ENCODE measurements at regions not wholly inside any gene's neighbourhood (a gene's known extent, or its start where the extent isn't known, plus 50 kb on each side); places are given as distances from the start of the nearest gene placed in this dataset.

DNA sequence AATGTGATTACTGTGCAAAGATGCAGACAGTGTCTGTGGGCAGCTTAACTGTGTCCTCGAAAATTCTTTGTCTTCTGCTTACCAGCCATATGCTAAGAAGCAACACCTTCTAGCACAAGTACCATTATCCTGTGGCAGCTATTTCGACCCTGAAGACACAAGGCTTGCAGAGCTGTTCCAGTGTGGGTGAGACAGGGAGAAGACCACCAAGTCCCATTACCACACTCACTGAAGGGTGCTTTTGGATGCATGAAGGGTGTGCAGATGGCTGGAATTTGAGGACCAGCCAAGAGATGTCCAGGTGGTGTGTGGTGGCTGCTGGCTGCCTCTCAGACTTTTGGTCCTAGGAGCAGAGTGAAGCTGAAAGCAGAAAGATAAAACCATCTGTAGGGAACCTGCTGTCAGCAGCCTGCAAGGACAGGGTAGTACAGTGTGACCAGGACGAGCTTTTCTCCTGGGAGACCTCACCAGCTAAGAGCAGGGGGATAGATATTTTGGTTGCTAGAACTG lies 161.8 kb downstream of the ICE1 start:
- Histone ChIP-seq H3K27ac (ENCODE audit: low read length) (no peak overlapping the region), H3K36me3 (ENCODE audit: control insufficient read depth, insufficient read depth, low read length) (no peaks in the 10 kb centered on the region), H3K27me3 (ENCODE audit: control insufficient read depth, insufficient read depth, low read length) (no peaks in the 10 kb centered on the region), H3K9me3 (ENCODE audit: control insufficient read depth, low read depth, low read length) (no peaks in the 10 kb centered on the region), H3K4me1 (ENCODE audit: control insufficient read depth, insufficient read depth, low read length) (no peaks in the 10 kb centered on the region), H3K4me3 (ENCODE audit: low read length) (no peak overlapping the region)
- no CpG with 5 or more reads among the region's 3 CpGs for WGBS (ENCODE audit: insufficient coverage, low lambda C conversion rate)
- no peak for DNase-seq

DNA sequence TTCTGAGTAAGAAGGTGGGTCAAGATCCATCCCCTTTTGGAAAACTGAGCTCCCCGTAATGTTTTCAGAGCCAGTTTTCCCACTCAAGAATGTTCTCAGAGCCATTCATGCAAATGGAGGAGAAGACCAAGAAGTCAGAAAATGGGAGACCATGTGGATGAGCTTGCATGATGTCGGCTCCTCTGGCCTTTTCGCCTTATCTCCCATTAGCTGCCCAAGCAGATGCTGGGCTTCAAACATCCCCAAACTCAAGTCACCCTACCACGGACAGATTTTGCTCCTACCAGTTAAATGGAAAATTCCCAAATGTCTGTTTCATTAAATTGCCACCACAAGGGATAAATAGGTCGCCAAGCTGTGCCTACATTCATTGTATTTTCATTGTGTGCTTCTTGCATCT lies 161.4 kb downstream of the ICE1 start:
- WGBS (ENCODE audit: insufficient coverage, low lambda C conversion rate) = 94% methylated on average over 3 of the region's 5 CpGs
- H3K27me3 ChIP-seq (ENCODE audit: control insufficient read depth, insufficient read depth, low read length) = no peaks in the 10 kb centered on the region
- DNase-seq = no peak
- H3K4me1 ChIP-seq (ENCODE audit: control insufficient read depth, insufficient read depth, low read length) = no peaks in the 10 kb centered on the region
- H3K4me3 ChIP-seq (ENCODE audit: low read length) = no peak overlapping the region
- no peaks in the 10 kb centered on the region for H3K36me3 ChIP-seq (ENCODE audit: control insufficient read depth, insufficient read depth, low read length)
- H3K9me3 ChIP-seq (ENCODE audit: control insufficient read depth, low read depth, low read length) = no peaks in the 10 kb centered on the region
- H3K27ac ChIP-seq (ENCODE audit: low read length) = no peak overlapping the region

DNA sequence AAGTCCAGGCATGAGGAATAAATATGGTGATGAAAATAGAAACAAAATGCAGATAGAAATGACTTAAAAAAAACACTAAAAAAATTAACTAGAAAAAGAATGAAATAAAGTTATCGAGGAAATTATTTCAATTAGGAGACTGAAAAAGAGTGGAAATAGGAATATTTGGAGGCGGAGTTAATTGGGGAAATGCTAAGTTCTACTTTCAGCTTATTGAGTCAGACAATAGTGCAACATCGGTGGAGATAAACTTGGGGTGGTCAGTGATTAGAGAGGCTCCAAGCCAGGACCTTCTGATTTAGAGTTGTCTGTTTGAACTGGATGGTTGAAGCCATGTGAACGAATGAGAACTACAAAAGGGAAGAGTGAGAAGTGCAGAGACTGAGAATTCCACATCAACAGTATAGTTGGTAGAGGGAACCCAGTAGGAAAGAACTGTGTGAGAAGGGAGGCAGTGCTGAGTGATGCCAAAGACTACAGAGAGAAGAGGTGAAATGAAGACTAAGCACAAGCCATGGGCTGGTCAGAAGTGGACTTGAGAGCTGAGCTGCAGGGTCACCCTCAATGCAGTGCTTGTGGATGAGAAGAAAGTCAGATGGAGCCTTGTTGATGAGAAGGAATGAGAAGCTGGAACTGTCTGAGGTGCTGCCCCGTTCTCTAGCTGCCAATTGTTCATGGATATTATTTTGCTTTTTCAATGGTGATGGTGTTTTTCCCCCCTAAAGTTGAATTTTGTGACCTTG lies 160.7 kb downstream of the ICE1 start:
- no peak for DNase-seq

DNA sequence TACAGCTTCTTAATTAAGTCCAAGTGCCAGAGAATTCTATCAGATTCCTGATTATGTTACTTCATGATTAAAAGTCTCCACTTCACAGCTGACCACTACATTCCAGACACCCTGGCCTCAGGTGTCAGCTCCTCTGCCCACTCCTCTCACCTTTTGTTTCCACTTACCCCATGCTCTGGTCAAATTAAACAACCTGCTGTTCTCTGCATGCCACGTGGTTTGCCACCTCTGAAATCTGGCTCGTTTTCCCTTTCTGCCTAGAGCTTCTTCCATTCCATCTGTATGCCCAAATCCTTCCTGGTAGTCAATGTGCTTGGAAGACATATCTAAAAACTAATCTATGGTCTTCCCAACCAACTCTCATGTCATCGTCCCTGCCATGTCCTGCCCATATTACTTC lies 158.6 kb downstream of the ICE1 start:
- Histone ChIP-seq H3K27me3 (ENCODE audit: control insufficient read depth, insufficient read depth, low read length) (no peaks in the 10 kb centered on the region), H3K9me3 (ENCODE audit: control insufficient read depth, low read depth, low read length) (no peaks in the 10 kb centered on the region), H3K36me3 (ENCODE audit: control insufficient read depth, insufficient read depth, low read length) (no peaks in the 10 kb centered on the region), H3K27ac (ENCODE audit: low read length) (no peak overlapping the region), H3K4me1 (ENCODE audit: control insufficient read depth, insufficient read depth, low read length) (no peaks in the 10 kb centered on the region), H3K4me3 (ENCODE audit: low read length) (no peak overlapping the region)
- DNase-seq = no peak
- WGBS (ENCODE audit: insufficient coverage, low lambda C conversion rate) = 55% methylated on average over 2 of the region's 3 CpGs

More for the DNA sequence above, 160.7 kb downstream of the ICE1 start:
- H3K36me3 ChIP-seq (ENCODE audit: control insufficient read depth, insufficient read depth, low read length) = no peaks in the 10 kb centered on the region
- no peaks in the 10 kb centered on the region for H3K27me3 ChIP-seq (ENCODE audit: control insufficient read depth, insufficient read depth, low read length)
- 100% methylated on average over 2 of the region's 5 CpGs for WGBS (ENCODE audit: insufficient coverage, low lambda C conversion rate)
- no peak overlapping the region for H3K27ac ChIP-seq (ENCODE audit: low read length)
- H3K4me1 ChIP-seq (ENCODE audit: control insufficient read depth, insufficient read depth, low read length) = no peaks in the 10 kb centered on the region
- no peak overlapping the region for H3K4me3 ChIP-seq (ENCODE audit: low read length)
- no peaks in the 10 kb centered on the region for H3K9me3 ChIP-seq (ENCODE audit: control insufficient read depth, low read depth, low read length)

DNA sequence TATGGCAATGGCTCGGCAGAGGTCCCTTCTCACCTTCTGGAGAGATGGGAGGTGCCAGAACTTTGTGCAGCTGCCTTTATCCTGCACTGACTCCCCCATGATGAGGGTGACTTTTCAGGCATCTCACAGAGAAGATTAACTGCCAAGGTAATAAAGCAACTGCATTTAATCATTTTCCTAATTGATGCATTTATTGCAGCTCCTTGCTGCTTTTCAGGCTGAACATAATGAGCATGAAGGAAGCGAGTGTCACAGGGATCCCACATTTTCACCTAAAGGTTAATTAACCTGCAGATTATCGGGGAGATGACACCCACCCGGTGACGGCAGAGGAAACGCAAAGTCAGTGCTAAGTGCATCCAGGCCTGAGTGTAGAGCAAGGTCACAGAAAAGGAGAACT lies 154.3 kb downstream of the ICE1 start:
- H3K36me3 ChIP-seq (ENCODE audit: control insufficient read depth, insufficient read depth, low read length) = no peaks in the 10 kb centered on the region
- H3K27ac ChIP-seq (ENCODE audit: low read length) = no peak overlapping the region
- no CpG with 5 or more reads among the region's 6 CpGs for WGBS (ENCODE audit: insufficient coverage, low lambda C conversion rate)
- H3K4me3 ChIP-seq (ENCODE audit: low read length) = no peak overlapping the region
- no peak for DNase-seq
- no peaks in the 10 kb centered on the region for H3K4me1 ChIP-seq (ENCODE audit: control insufficient read depth, insufficient read depth, low read length)
- no peaks in the 10 kb centered on the region for H3K27me3 ChIP-seq (ENCODE audit: control insufficient read depth, insufficient read depth, low read length)
- H3K9me3 ChIP-seq (ENCODE audit: control insufficient read depth, low read depth, low read length) = no peaks in the 10 kb centered on the region

DNA sequence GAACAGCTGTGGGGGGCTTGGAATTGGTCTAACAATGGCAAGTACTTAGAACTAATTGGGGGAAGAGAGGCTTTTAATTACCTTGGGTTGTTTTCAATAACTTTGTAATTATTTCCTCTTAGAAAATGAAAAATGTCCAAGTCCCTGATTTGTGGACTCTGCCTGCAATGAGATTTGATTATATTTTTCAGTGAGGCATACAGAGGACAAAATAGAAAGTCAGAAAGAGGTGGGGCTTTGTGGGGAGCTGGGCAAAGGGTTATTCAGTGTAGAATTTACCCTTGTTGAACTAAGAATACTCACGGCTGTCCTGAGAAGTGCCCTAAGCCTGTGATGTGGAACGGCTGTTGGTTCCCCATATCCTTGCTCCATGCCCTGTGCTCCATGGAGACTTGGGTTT lies 153.0 kb downstream of the ICE1 start:
- H3K36me3 ChIP-seq (ENCODE audit: control insufficient read depth, insufficient read depth, low read length) = no peaks in the 10 kb centered on the region
- no peak overlapping the region for H3K4me3 ChIP-seq (ENCODE audit: low read length)
- no peaks in the 10 kb centered on the region for H3K9me3 ChIP-seq (ENCODE audit: control insufficient read depth, low read depth, low read length)
- H3K4me1 ChIP-seq (ENCODE audit: control insufficient read depth, insufficient read depth, low read length) = no peaks in the 10 kb centered on the region
- H3K27ac ChIP-seq (ENCODE audit: low read length) = no peak overlapping the region
- DNase-seq = no peak
- WGBS (ENCODE audit: insufficient coverage, low lambda C conversion rate) = no CpG with 5 or more reads among the region's 2 CpGs
- no peaks in the 10 kb centered on the region for H3K27me3 ChIP-seq (ENCODE audit: control insufficient read depth, insufficient read depth, low read length)

DNA sequence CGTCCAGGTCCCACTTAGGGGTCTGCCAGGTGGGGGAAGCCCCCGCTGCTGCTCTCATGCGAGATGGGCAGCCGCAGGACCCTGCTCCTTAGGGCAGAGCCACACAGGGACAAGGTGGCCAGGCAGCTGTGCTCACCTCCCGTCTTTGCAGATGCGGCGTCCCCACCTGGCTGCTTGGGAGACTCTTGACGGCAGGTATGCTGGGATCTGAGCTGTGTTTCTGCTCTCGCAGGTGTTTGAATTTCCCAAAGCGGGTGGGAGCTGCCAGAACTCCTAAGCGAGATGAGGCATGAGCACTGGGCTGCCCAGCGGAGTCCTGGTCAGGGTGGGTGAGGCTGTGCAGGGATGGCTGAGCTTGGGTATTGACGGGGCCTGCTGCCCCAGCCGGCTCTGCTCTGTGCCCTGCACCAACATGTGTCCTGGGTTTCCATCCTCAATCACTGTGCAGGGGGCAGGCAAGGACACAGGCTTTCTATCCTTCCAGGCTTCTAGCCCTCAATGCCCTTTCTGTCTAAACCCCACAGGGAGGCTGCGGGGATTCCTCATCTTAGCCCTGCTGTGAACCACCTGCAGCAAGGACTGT lies 151.4 kb downstream of the ICE1 start:
- H3K4me3 ChIP-seq (ENCODE audit: low read length) = no peak overlapping the region
- WGBS (ENCODE audit: insufficient coverage, low lambda C conversion rate) = no CpG with 5 or more reads among the region's 15 CpGs
- H3K4me1 ChIP-seq (ENCODE audit: control insufficient read depth, insufficient read depth, low read length) = no peaks in the 10 kb centered on the region
- no peaks in the 10 kb centered on the region for H3K36me3 ChIP-seq (ENCODE audit: control insufficient read depth, insufficient read depth, low read length)
- no peak for DNase-seq
- H3K27ac ChIP-seq (ENCODE audit: low read length) = no peak overlapping the region
- H3K27me3 ChIP-seq (ENCODE audit: control insufficient read depth, insufficient read depth, low read length) = no peaks in the 10 kb centered on the region
- H3K9me3 ChIP-seq (ENCODE audit: control insufficient read depth, low read depth, low read length) = no peaks in the 10 kb centered on the region

DNA sequence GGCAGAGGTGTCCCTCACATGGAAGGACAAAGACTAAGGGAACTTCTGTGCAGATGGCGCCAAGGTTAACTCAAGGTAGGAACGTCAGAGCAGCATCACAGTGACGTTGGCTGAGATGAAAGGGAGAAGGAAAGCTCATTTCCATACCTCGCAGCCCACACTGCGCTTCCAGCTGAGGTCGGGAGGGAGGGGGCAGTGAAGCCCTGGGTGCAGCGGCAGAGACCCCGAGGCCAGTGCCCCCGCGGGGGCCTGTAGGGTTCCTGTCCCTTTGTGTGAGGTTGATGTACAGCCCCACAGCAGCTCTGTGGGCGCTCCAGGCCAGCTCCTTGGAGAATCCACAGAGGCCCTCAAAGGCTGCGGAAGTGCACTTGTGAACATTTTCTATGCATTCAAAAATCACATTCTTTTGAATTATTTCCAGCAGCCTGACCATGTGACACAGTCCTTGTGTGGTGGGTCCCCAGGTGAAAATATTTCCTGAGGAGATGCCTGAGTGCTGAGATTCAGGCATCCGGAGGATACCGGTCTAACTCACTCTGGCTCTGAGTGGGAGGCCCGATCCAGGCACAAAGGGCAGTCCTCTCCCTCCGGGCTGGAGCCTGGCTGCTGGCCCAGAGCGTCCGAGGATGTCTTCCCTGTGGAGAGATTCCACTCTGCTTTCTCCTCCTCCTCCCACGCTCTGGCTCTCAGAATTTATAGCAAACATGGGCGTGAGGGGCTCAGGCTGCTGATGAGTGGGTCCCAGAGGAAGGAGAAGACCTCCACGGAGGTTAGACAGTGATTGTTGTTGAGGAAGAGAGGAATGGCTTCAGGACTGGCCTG lies 150.7 kb downstream of the ICE1 start:
- no peaks in the 10 kb centered on the region for H3K27me3 ChIP-seq (ENCODE audit: control insufficient read depth, insufficient read depth, low read length)
- H3K27ac ChIP-seq (ENCODE audit: low read length) = peak overlapping the region; percentile 48
- peak; percentile 19 for DNase-seq
- no CpG with 5 or more reads among the region's 21 CpGs for WGBS (ENCODE audit: insufficient coverage, low lambda C conversion rate)
- H3K9me3 ChIP-seq (ENCODE audit: control insufficient read depth, low read depth, low read length) = no peaks in the 10 kb centered on the region
- no peaks in the 10 kb centered on the region for H3K4me1 ChIP-seq (ENCODE audit: control insufficient read depth, insufficient read depth, low read length)
- no peak overlapping the region for H3K4me3 ChIP-seq (ENCODE audit: low read length)
- H3K36me3 ChIP-seq (ENCODE audit: control insufficient read depth, insufficient read depth, low read length) = no peaks in the 10 kb centered on the region

DNA sequence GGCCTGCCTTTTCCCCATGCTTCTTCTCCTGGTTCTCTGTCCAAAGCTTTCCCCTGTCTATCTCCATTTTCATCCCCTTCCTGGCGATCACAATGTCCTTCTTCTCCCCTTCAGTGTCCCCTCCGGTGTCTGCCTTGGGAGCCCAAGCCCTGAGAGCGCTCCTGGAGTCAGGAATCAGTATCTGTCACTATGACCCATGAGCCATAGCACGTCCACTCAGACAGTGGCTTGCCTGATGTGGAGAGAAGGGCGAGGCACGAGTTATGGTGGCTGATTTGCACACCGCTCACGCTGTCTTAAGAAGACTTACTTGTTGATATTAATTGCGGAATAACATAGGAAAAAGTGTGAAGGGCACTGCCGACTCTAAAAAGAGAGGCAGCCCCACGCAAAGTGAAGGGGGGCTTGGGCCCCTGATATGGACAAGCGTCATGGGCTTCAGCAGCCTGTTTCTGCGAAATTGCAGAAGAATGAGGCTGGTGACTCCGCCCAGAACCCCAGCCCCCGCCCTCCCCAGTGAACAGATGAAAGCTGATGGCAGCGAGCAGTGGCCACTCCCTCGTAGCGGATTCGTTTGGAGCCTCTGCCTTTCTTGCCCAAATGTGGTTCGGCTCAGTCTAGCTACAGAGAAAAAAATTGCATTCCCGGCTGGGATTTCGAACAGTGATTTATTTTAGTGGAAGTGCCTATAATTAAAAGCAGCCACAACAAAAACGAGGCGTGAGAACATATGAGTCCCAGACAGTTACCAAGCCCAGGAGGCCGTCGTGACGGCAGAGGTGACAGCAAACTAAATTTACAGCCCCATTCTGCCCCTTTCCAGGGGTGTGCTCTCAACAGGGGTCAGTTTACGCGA lies 149.8 kb downstream of the ICE1 start:
- Histone ChIP-seq H3K27me3 (ENCODE audit: control insufficient read depth, insufficient read depth, low read length) (no peaks in the 10 kb centered on the region), H3K36me3 (ENCODE audit: control insufficient read depth, insufficient read depth, low read length) (no peaks in the 10 kb centered on the region), H3K9me3 (ENCODE audit: control insufficient read depth, low read depth, low read length) (no peaks in the 10 kb centered on the region), H3K27ac (ENCODE audit: low read length) (peak overlapping the region; percentile 48), H3K4me1 (ENCODE audit: control insufficient read depth, insufficient read depth, low read length) (no peaks in the 10 kb centered on the region), H3K4me3 (ENCODE audit: low read length) (no peak overlapping the region)
- peak; percentile 16 to 24 for DNase-seq
- whole genome bisulfite sequencing (ENCODE audit: insufficient coverage, low lambda C conversion rate) = 40% methylated on average over 1 of the region's 29 CpGs

DNA sequence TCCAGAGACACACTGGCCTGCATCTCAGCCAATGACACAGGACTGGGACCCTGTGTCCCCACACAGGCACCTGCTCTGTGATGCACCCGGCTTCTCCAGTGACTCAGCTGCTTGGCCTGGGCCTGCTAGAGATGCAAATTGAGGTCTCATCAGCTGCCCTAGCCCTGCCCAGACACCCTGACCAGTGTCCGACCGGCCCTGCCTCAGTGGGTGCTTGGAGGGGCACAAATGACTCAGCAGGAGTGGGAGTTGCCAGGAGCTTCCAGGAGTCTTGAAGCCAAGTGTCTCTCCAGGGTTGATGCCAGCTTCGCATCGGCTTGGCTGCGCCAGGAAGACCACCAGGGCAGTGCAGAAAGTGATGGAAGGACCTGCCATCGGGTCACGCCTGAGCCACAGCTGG lies 148.2 kb downstream of the ICE1 start:
- no peak overlapping the region for H3K27ac ChIP-seq (ENCODE audit: low read length)
- no CpG with 5 or more reads among the region's 8 CpGs for WGBS (ENCODE audit: insufficient coverage, low lambda C conversion rate)
- H3K4me1 ChIP-seq (ENCODE audit: control insufficient read depth, insufficient read depth, low read length) = no peaks in the 10 kb centered on the region

More for the DNA sequence above, 148.2 kb downstream of the ICE1 start:
- no peaks in the 10 kb centered on the region for H3K27me3 ChIP-seq (ENCODE audit: control insufficient read depth, insufficient read depth, low read length)
- DNase-seq = no peak
- no peak overlapping the region for H3K4me3 ChIP-seq (ENCODE audit: low read length)
- no peaks in the 10 kb centered on the region for H3K9me3 ChIP-seq (ENCODE audit: control insufficient read depth, low read depth, low read length)
- no peaks in the 10 kb centered on the region for H3K36me3 ChIP-seq (ENCODE audit: control insufficient read depth, insufficient read depth, low read length)

All from large intestine (tissue), 3 donors.